ENCODE measurements at regions not wholly inside any gene's neighbourhood (a gene's known extent, or its start where the extent isn't known, plus 50 kb on each side); places are given as distances from the start of the nearest gene placed in this dataset.

GRCh38 chrX:124747295-124747694 is 400.9 kb downstream of the SH2D1A start:
- H2BK5ac ChIP-seq (ENCODE audit: insufficient read length, low read length) = no peak overlapping the region
- no peak overlapping the region for H3K14ac ChIP-seq (ENCODE audit: insufficient read depth, low read length)
- H4K91ac ChIP-seq (ENCODE audit: insufficient read length, low read depth, low read length) = no peak overlapping the region
- no peak overlapping the region for H3K4me2 ChIP-seq (ENCODE audit: insufficient read depth, insufficient read length, low read length)
- TF ChIP-seq, protein P1, sequence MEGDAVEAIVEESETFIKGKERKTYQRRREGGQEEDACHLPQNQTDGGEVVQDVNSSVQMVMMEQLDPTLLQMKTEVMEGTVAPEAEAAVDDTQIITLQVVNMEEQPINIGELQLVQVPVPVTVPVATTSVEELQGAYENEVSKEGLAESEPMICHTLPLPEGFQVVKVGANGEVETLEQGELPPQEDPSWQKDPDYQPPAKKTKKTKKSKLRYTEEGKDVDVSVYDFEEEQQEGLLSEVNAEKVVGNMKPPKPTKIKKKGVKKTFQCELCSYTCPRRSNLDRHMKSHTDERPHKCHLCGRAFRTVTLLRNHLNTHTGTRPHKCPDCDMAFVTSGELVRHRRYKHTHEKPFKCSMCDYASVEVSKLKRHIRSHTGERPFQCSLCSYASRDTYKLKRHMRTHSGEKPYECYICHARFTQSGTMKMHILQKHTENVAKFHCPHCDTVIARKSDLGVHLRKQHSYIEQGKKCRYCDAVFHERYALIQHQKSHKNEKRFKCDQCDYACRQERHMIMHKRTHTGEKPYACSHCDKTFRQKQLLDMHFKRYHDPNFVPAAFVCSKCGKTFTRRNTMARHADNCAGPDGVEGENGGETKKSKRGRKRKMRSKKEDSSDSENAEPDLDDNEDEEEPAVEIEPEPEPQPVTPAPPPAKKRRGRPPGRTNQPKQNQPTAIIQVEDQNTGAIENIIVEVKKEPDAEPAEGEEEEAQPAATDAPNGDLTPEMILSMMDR (conservative IDR thresholded peaks at IDR 0.05) = no peak
- no peak for DNase-seq
- H2BK120ac ChIP-seq (ENCODE audit: low read depth, low read length, poor library complexity, severe bottlenecking) = no peak overlapping the region
- H2AFZ ChIP-seq (ENCODE audit: low read length) = no peak overlapping the region
- H3K27ac ChIP-seq (ENCODE audit: insufficient read length, low read depth, low read length) = no peak overlapping the region
- no peak overlapping the region for H2BK15ac ChIP-seq (ENCODE audit: low read depth, low read length)
- no peak overlapping the region for H3K4ac ChIP-seq (ENCODE audit: low read depth, low read length)
- Mint-ChIP-seq H3K36me3 (ENCODE audit: insufficient read depth in 1 of 3, low read depth in 3 of 3) (no peaks in the 10 kb centered on the region), H3K27ac (no peak overlapping the region), H3K4me1 (no peaks in the 10 kb centered on the region), H3K27me3 (ENCODE audit: low read depth) (no peaks in the 10 kb centered on the region), H3K9me3 (no peaks in the 10 kb centered on the region), H3K4me3 (no peak overlapping the region)
- no peak overlapping the region for H2BK20ac ChIP-seq (ENCODE audit: low read depth, low read length, poor library complexity, severe bottlenecking)
- no peaks in the 10 kb centered on the region for H3K4me1 ChIP-seq (ENCODE audit: insufficient read depth, low read length)
- no CpG with 5 or more reads among the region's 2 CpGs for WGBS (ENCODE audit: extremely low coverage, insufficient read length, low lambda C conversion rate)
- no peaks in the 10 kb centered on the region for H4K20me1 ChIP-seq (ENCODE audit: control insufficient read depth, insufficient read depth, insufficient read length)
- no peak overlapping the region for H3K9ac ChIP-seq (ENCODE audit: extremely low read depth, insufficient read length, low read length)
- no peak overlapping the region for H2BK12ac ChIP-seq (ENCODE audit: insufficient read length, low read depth, low read length)
- H3K79me2 ChIP-seq (ENCODE audit: insufficient read depth, low read length) = no peaks in the 10 kb centered on the region
- H3T11ph ChIP-seq (ENCODE audit: low read length) = no peak overlapping the region
- H3K79me1 ChIP-seq (ENCODE audit: insufficient read depth, low read depth, low read length, poor library complexity, severe bottlenecking) = no peaks in the 10 kb centered on the region
- no peaks in the 10 kb centered on the region for H3K27me3 ChIP-seq (ENCODE audit: insufficient read depth, low read length)
- no peak overlapping the region for H2AK5ac ChIP-seq (ENCODE audit: insufficient read length, low read length)
- H4K8ac ChIP-seq (replicated peaks; ENCODE audit: insufficient read length, low read depth, low read length) = no peak overlapping the region
- no peaks in the 10 kb centered on the region for H3K23me2 ChIP-seq (ENCODE audit: insufficient read length, low read depth, low read length, poor library complexity, severe bottlenecking)
- no peak overlapping the region for H3K18ac ChIP-seq (ENCODE audit: insufficient read length, low read depth, low read length)
- no peak overlapping the region for H3K56ac ChIP-seq (ENCODE audit: insufficient read length, low read depth, low read length)
- no peak overlapping the region for H3K23ac ChIP-seq (ENCODE audit: insufficient read length, low read depth, low read length)
- no peaks in the 10 kb centered on the region for H3K9me3 ChIP-seq (ENCODE audit: control insufficient read depth, low read depth, low read length)
- H4K5ac ChIP-seq (ENCODE audit: insufficient read length, low read depth, low read length) = no peak overlapping the region
